ENCODE measurements at regions not wholly inside any gene's neighbourhood (a gene's known extent, or its start where the extent isn't known, plus 50 kb on each side); places are given as distances from the start of the nearest gene placed in this dataset.

GRCh38 chr5:50964746-50965653 lies 298.6 kb downstream of the PARP8 start:
- no peak for ATAC-seq
- TF ChIP-seq EZH2 (IDR thresholded peaks at IDR 0.05; ENCODE audit: low read depth, unreplicated experiment) (peak; percentile 80), ZNF462 (CRISPR knock-in tag; IDR thresholded peaks at IDR 0.05) (no peak), CTCF (conservative IDR thresholded peaks at IDR 0.05; ENCODE audit: low read depth in 2 of 2) (no peak), STAT1 (IDR thresholded peaks at IDR 0.05; ENCODE audit: unreplicated experiment) (no peak)
- H3K27ac Mint-ChIP-seq = no peak overlapping the region
- H3K36me3 ChIP-seq (ENCODE audit: insufficient read depth) = no peaks in the 10 kb centered on the region
- H3K4me2 ChIP-seq = peak overlapping the region; percentile 96
- no peaks in the 10 kb centered on the region for H3K9me2 ChIP-seq (ENCODE audit: insufficient read depth)
- peaks cover 54% of the 10 kb centered on the region for H3K4me1 ChIP-seq (ENCODE audit: insufficient read depth)
- no peak overlapping the region for H3K27ac ChIP-seq (ENCODE audit: low read depth)
- H3K27me3 Mint-ChIP-seq (ENCODE audit: insufficient read depth, low read depth, poor library complexity) = peaks cover 72% of the 10 kb centered on the region
- H3K79me2 ChIP-seq (replicated peaks; ENCODE audit: insufficient read depth) = no peaks in the 10 kb centered on the region
- no peaks in the 10 kb centered on the region; the same call in 2 of the 3 replicates for H3K36me3 Mint-ChIP-seq (ENCODE audit: low read depth)
- peaks cover 18% of the 10 kb centered on the region; the same call in 1 of the 2 replicates for H3F3A ChIP-seq (replicated peaks; ENCODE audit: low read depth)
- peaks cover 16% of the 10 kb centered on the region for H4K20me1 ChIP-seq (replicated peaks; ENCODE audit: insufficient read depth)
- peak overlapping the region; percentile 74 for H3K4me3 Mint-ChIP-seq
- H3K27me3 ChIP-seq (ENCODE audit: insufficient read depth) = peaks cover 74% of the 10 kb centered on the region
- DNase-seq (ENCODE audit: low spot score) = no peak
- peaks cover 49% of the 10 kb centered on the region for H3K4me1 Mint-ChIP-seq
- peak overlapping the region; percentile 76 for H3K4me3 ChIP-seq
- H3K9me3 Mint-ChIP-seq = no peaks in the 10 kb centered on the region
- no peak overlapping the region for H2AFZ ChIP-seq

Data from GM23338 (cell line).